Right lobe of liver (tissue), 4 donors: ENCODE measurements at regions not wholly inside any gene's neighbourhood (a gene's known extent, or its start where the extent isn't known, plus 50 kb on each side); places are given as distances from the start of the nearest gene placed in this dataset.

Source experiments
- CTCF ChIP-seq, 4 donors: fragments of 200-600 bp in 3 of 4; fragments of 450-650 bp in 1 of 4; IDR thresholded peaks; one replicate each; pipeline versions ENCODE4 v1.5.1 to v1.8.0; 2016 to 2022; ENCODE audit warnings: antibody characterized with exemption in 4 of 4, mild to moderate bottlenecking in 2 of 4
- POLR2A ChIP-seq: fragments of 450-650 bp; IDR thresholded peaks from one replicate; pipeline ENCODE4 v1.6.1; 2017; ENCODE audit warnings: antibody characterized with exemption, mild to moderate bottlenecking
- donor health status: DM: no; HTN: no; CAD: no.
- donor health status: DM: no; HTN: no; CAD: no.
- donor health status: DM: no; HTN: yes; CAD: no.

GRCh38 chr11:81477277-81477676 is 1256.4 kb downstream of the FAM181B start:
- no peak for TF ChIP-seq CTCF (IDR thresholded peaks at IDR 0.05)
- no peak for TF ChIP-seq POLR2A
